DMS114 treated with DMSO at 0.1 percent for 48 hours (cell line): ENCODE measurements at regions not wholly inside any gene's neighbourhood (a gene's known extent, or its start where the extent isn't known, plus 50 kb on each side); places are given as distances from the start of the nearest gene placed in this dataset.

Source experiments
- DNase-seq: peaks from one replicate; lab custom pipeline; 2025; ENCODE audit not compliant: unreplicated experiment; lab: John Stamatoyannopoulos, UW

DNA sequence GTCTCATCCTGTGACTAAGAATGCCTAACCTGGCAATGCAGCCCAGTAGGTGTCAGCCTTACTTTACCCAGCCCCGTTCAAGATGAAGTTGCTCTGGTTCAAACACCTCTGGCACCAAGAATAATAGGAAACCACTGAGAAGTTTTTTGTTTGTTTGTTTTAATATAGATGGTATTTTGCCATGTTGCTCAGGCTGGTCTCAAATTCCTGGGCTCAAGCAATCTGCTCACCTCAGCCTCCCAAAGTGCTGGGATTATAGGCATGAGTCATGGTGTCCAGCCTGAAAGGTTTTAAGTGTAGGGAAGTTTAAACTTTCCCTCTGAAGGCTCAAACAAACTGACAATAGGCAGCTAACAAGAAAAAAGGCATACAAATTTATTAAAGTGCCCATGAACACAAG, 51.2 kb upstream of the ABCC4 start:
- no peak for DNase-seq

- DNase-seq = no peak
These were observed 52.9 kb upstream of the ABCC4 start for GRCh38 chr13:95354156-95354555.

DNA sequence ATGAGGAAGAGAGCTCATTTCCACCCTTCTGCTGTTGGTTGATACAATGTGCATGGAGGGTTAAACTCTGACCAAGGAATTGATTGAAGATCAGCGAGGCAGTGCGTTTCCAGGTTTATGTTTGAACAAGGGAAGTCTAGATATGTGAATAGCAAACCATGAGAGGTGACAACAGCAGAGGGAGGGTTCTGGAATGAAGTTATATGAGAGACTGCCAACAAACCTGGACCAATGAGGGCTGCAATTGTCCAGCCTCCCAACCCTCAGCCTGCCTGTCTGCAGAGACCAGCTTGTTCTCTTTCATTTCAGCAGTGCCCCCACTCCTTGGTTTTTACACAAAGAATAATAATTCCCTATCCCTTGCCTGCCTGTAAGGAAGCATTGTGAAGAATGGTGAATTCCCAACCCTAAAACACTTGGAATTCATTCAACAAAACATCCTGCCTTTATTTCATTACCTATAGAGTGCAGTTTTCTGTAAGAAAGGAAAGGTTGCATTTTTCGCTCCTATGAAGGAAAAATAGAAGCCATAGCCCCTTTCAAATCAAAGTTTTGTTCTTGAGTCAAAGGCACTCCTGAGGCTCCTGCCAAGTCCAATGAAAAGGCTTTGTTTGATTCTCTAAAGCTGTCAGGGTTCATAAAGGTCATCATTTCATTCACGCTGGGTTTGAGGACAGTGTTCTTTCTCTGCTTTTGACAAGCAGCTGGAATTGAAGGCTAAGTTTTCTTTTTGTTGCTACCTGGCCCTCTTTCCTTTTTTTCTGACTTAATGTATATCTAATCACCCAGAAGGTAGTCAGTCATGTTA, 53.6 kb upstream of the ABCC4 start:
- no peak for DNase-seq

DNA sequence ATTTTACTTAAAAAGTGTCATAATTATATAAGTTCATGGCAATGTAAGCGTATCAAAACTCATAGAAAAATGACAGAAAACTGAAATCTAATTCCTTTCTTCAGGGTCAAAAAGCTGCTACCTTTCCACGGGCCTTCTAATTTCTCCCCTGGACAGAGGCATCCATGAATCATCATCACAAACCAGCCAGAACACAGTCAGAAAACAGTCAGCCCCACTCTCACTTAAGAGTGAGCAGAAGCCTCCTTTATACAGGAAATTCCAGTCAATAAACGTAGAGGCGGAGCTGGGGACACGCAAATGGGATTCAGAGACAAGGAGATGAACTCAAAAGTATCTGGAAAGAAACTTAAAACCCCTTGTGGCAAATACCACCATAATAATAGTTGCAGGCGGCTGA, 54.2 kb upstream of the ABCC4 start:
- DNase-seq = no peak

DNA sequence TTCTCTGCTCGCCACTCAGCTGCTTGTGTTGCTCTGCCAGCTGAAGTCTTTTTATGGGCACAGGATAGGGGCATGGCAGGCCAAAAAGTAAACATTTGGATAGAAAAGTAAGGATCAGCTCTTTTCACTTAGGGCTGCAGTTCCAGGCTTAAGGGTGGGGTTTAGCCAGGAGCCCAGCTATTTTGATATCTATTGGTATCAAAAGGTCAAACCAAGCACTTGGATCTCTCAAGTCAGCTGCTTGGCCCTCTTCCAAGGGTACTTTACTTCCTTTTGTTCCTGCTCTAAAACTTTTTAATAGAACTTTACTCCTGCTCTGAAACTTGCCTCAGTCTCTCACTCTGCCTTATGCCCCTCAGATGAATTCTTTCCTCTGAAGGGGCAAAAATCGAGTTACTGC, 55.7 kb upstream of the ABCC4 start:
- no peak for DNase-seq

DNA sequence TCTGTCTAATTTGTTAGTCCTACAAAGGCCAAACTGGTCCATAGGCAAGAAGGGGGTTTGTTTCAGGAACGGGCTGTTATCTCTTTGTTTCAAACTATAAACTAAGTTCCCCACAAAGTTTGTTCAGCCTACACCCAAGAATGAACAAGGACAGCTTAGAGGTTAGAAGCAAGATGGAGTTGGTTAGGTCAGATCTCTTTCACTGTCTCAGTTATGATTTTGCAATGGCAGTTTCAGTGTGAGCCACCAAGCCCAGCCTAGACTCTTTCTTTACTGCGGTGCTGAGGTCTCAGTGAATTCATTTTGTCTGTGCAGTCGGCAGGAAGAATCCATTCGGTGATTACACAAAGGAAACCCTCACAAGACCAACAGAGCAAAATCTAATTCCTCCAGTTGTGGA, 56.6 kb upstream of the ABCC4 start:
- DNase-seq = no peak

DNA sequence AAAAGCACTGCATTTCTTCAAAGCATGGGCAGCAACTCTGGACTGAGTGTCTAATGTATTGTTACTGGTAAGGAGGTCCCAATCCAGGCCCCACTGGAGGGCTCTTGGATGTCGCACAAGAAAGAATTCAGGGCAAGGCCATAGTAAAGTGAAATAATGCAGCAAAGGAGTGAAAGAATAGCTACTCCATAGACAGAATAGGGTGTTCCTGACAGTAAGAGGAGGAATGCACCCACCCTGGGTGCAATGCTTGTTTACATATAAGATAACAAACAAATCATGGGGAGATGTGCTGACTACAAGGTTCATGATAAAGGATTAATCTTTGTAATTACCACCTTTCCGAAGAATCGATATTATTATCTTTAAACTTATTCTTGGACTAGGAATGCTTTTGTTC, 58.8 kb upstream of the ABCC4 start:
- no peak for DNase-seq

GRCh38 chr13:95360464-95361097, 59.3 kb upstream of the ABCC4 start:
- DNase-seq = no peak

DNA sequence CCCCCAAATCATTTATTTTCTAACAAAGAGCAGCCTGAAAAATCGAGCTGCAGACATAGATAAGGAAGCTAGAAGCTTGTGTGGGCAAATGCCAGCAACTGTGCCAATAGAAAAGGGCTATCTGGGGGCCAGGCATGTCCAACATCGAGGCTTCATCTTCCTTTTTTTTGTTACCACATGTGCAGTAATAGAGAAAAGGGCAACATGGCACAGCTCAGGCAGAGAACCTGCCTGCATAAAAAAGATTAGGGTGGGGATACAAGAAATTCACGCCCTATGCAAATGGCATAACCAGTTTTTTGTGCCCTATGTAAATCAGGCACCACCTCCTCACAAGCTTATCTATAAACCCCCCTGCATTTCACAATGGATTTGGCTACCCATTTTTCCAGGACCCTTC, 60.4 kb upstream of the ABCC4 start:
- DNase-seq = no peak

DNA sequence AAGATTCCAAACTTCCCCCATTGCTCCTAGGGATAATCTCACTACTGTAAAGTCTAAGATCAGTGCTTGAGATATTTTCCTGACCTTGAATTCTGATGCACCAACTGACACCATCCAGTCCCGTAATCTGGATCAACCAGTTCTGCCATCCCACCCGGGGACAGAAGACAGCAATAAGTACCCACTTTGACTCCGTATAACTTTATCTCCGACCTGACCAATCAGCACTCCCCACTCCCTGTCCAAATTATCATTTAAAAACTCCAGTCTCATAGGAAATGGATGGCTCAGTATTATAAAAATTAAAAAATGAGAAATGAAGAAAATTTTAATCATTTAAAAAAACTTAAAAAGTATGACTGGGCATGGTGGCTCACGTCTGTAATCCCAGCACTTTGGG, 61.4 kb upstream of the ABCC4 start:
- no peak for DNase-seq

DNA sequence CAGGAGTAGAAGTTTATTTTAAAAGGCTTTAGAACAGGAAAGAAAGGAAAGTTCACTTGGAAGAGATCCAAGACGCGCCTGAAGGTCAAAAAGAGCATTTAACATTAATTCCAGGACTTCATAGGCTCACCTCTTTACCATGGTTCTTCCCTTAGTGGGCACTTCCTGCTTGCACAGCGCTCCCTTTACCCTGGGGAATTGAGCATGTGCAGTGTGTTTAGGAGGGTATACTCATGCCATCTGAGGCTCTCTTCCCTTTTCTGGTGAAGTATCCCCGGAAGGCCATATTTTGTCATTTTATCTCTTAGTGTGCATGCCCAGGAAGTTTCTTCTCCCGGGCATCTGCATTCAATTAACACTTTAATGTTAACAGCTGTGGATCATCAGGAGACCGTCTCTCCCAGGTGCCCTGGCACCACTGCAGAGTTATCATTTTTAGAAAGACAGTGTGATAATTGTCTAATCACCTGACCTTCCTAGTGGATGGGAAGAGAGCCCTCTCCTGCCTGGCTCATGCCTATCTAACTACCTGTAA, 66.1 kb upstream of the ABCC4 start:
- DNase-seq = no peak

GRCh38 chr13:95368998-95369397, 67.7 kb upstream of the ABCC4 start:
- no peak for DNase-seq

GRCh38 chr13:95375706-95376105, 74.5 kb upstream of the ABCC4 start:
- no peak for DNase-seq

DNA sequence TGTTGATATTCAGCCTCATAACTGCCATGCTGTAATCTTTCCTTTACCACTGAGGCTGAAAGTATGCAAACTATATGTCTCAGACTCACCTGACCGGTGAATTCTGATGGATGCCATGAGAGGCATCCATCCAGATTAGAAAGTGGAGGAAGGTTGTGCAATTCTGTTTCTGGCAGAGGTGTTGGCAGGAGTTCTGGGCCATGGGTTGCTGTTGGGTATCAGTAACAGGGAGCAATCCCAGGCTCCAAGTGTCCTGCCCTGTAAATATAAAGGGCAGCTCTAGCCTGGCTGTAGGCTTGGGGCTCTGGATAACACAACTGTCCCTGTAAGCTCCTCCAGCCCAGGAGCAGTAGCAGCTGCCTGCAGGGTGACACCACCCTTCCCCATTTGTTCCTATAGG, 77.4 kb upstream of the ABCC4 start:
- DNase-seq = no peak

DNA sequence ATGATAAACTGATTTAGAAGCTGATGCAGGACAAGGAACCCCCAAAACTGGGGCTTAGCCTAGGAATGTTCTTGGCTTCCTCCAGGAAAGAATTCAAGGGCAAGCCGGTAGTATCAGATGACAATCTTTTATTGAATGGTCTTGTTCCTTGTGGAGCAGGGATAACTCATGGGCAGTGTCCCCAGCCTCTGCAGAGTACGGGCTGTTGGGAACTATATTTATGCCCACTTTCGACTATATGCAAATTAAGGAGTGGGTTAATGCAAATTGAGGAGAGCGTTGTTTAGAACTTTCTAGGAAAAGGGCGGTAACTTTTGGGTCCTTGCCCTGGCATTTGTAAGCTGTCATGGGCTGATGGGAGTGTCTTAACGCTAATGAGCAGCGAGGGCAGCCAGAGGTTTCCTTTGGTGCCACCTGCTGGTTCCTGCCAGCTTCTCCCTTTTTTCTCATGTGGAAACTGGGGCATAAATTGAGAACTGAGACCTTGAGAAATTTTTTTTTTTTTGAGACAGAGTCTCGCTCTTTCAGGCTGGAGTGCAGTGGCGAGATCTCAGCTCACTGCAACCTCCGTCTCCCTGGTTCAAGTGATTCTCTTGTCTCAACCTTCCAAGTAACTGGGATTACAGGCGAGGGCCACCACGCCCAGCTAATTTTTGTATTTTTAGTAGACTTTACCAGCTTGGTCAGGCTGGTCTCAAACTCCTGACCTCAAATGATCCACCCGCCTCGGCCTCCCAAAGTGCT, 79.4 kb upstream of the ABCC4 start:
- DNase-seq = peak; percentile 55

DNA sequence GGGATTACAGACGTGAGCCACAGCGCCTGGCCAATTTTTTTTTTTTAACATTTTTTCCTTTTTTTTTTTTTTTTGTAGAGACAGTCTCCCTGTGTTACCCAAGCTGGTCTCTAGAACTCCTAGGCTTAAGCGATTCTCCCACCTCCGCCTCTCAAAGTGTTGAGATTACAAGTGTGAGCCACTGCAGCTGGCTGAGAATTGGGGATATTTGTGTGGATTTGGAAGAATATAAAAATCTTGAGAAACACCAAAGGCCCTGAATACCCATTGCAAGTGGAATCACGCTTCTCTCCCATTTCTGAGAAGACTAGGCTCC, 79.9 kb upstream of the ABCC4 start:
- DNase-seq = no peak

GRCh38 chr13:95382411-95382810, 81.2 kb upstream of the ABCC4 start:
- no peak for DNase-seq

GRCh38 chr13:95382916-95383315, 81.7 kb upstream of the ABCC4 start:
- no peak for DNase-seq

GRCh38 chr13:95385373-95385772, 84.1 kb upstream of the ABCC4 start:
- no peak for DNase-seq

DNA sequence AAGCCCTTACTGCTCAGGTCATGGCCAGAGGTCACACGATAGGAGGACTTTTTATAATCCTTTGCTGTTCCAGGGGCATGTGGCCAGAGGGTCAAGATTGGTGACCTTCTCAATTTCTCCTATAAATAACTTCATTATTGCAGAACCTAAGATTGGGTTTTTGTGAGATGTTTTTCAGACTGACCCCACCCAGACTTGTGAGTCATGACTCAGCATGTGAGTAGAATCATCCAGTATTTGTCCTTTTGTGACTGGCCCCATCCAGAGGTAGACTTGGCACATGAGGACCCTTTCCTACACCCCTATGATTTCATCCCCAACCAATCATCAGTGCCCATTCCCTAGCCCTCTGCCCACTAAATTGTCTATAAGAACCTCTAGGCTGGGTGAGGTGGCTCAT, 84.5 kb upstream of the ABCC4 start:
- DNase-seq = no peak

DNA sequence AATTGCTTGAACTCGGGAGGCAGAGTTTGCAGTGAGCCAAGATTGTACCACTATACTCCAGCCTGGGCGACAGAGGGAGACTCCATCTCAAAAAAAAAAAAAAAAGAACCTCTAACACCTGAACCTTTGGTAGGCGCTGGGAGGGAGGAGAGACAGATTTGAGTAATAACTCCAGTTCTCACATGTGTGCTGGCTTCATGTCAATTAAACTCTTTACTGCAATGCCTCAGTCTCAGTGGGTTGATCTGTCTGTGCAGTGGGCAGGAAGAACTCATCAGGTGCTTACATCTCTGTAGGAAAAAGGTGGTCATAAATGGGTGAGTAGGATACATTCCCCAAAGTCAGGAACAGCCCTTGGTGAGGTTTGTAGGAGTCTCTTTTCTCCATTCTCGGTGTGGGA, 85.1 kb upstream of the ABCC4 start:
- DNase-seq = no peak

GRCh38 chr13:95387733-95388207, 86.5 kb upstream of the ABCC4 start:
- no peak for DNase-seq
